GM18511 (cell line): ENCODE measurements at regions not wholly inside any gene's neighbourhood (a gene's known extent, or its start where the extent isn't known, plus 50 kb on each side); places are given as distances from the start of the nearest gene placed in this dataset.

Experiments used
- ATAC-seq: cut with Tn5 transposase; IDR thresholded peaks from one replicate; pipeline ENCODE4 v1.9.1; 2021; ENCODE audit warnings: mild to moderate bottlenecking, moderate library complexity; ENCODE audit not compliant: unreplicated experiment

DNA sequence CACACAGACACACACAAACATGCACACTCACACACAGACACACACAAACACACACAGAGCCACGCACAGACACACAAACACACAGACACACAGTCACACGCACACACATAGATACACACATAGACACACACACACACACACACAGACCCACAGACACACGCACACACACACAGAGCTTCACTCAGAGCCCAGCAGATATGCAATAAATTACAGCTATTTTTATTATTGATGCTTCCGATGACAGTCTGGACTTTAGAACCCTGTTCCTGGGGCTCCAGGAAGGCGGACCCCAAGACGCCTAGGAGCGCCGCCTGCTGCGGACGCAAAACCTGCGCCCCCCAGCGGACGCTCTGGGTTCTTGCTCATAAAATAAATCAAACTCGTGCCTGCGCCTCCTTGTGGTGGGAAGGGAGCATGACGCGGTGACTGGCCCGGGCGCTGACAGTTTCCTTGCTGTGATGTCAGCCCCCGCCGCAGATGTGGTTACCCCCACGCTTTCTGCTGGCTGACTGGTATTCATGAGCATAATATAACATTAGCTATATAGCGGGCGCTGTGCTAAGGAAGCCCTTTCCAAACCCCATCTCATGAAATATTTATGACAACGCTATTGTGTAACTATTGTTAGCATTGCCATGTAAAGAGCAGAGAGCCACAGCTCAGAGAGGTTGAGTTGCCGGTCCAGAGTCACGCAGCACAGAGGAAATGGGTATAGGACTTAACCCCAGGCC lies 64.4 kb upstream of the TM9SF2 start:
- peak; percentile 51 for ATAC-seq

DNA sequence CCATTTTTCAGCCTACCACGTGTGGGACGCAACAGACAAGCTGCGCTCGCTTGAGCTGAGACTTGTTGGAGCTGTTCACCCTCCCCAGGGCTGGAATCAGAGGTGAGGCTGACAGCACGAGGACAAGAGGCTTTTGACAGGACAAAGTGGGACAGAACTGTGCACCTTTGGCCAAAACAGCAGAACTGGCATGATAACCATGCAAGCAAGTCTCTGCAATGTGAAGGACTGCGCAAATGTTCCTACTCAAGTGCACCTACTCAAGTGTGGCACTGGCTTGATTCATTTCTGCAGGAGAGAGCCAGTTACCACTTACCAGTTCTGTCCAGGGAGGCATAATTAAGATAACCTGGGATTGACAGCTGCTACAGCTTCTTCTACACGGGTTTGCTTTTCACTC lies 62.2 kb upstream of the TM9SF2 start:
- no peak for ATAC-seq

DNA sequence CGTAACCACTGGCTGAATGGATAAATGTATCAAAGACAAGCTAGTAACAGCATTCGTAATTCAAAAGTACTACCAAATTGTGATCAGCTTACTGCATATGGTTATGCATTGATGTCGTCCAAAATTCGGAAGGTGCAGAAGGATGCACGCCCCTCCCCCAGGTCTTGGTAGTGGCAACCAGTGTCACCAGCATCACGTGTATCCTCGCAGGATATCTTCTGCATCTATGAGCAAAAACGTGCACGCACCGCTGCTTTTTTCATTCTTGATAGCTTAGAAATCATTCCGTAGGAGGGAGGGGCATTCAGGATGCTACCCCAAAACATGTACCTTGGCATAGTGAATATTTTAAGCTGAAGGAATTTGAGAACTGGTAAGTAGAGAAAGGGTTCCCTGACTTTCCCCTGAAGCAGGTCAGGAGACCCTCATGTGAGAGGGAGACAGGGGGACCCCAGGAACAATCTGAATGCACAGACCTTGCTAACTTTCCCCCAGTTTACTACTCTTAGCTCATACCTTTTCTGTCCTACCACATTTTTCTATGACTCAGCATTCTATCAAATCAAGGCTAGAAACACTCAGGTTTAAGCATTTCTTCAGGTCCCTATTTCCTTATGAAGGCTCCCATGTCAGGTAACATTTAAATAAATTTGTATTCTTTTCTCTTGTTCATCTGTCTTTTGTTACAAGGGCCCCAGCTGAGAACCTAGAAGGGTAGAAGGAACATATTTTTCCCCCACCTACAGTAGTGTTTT lies 61.2 kb upstream of the TM9SF2 start:
- ATAC-seq, result no peak

DNA sequence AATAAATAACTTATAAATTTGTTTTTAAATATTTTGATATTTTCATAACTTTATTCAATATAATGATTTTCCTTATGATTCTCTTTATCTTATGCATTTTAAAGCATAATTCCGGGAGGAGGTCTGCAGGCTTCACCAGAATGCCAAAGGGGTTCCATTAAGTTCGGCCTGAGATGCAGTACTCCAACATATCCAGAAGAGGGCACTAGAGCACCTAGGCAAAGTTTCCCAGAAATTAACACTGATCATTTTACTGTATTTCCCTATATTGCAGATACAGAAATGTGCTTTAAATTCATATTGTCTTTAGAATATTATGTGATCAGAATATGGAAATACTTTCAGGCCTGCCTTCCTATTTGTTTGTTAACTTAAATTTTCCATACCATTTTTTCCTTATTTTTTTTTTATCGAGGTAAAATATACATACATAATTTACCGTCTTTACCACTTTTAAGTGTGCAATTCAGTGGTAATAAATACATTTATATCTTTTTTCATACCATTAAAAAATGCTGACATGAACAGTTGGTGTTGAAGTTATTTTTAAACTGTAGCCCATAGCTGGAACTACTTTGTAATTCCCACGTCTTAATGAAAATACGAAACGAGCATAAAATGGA lies 58.9 kb upstream of the TM9SF2 start:
- ATAC-seq, result no peak

DNA sequence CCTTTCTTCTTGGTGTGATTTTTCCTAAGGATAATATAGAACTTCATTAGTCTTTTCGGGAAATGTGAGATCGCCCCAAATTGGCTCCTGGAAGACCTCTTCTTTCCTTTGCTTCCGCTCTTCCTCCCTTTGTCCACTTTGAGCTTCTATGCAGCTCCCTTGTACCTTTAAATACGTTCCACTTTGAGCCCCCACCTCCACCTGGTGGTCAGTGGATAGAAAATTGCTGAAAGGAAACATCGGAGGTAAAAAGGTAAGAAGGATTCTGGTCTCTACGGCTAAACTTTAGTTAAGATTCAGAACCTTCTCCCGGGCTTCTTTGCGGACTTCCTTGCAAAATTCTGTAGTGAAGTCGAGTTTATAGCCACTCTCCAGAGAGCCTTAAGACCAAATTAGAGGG lies 55.0 kb upstream of the TM9SF2 start:
- no peak for ATAC-seq

DNA sequence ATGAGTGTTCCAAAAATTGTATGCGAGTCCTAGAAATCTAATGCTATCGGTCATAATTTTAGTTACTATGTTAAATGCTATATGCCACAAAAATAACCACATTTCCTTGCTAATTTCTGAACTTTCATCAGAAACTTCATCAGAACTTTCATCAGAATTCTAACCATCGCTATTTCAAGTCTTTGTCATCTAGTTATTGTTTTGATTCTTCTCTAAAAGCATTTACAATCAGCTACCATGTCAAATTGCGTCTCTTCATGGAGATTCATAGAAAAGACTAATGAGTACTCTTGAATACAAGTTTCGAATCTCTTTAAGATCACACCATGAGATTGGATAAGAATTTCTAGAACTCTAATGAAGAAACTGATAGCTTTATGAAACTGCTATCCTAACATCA lies 52.7 kb upstream of the TM9SF2 start:
- no peak for ATAC-seq

DNA sequence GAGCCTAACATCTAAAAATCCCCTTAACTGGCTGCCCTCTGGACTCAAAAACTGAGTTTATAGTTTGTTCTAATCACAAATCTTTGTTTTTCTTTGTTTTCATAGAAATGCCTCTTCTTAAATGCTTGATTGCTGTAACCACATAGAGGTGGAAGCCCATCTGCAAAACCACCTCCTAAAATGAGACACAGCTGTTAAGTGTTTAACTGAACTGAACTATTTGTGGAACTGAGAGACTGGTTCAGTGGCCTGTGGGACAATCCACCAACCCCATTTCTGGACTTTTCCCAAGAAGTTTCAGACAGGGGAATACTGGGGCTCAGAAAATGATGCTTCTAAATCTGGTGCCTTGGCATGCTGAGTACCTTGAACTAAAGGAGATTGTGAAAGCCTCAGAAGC lies 50.9 kb upstream of the TM9SF2 start:
- ATAC-seq, result no peak
